SH-SY5Y (cell line): ENCODE measurements at regions not wholly inside any gene's neighbourhood (a gene's known extent, or its start where the extent isn't known, plus 50 kb on each side); places are given as distances from the start of the nearest gene placed in this dataset.

Experiments
- GATA2 ChIP-seq: IDR thresholded peaks from 2 replicates; pipeline ENCODE4 v1.6.1; 2011; ENCODE audit warnings: mild to moderate bottlenecking, low read depth, low read length
- GATA3 ChIP-seq: IDR thresholded peaks from 2 replicates; pipeline ENCODE4 v1.6.1; 2011; ENCODE audit warnings: low read depth, mild to moderate bottlenecking, low read length, moderate library complexity

- TF ChIP-seq GATA2: no peak
- TF ChIP-seq GATA3: no peak
These were observed 271.6 kb downstream of the MED10 start for GRCh38 chr5:6106756-6107155.
